Psoas muscle (tissue), 7 donors: ENCODE measurements at regions not wholly inside any gene's neighbourhood (a gene's known extent, or its start where the extent isn't known, plus 50 kb on each side); places are given as distances from the start of the nearest gene placed in this dataset.

Source experiments
- ATAC-seq, 4 donors: fragments of 200-7000 bp; cut with Tn5 transposase; one replicate each; pipeline ENCODE4 v1.9.1; 2020; ENCODE audit warnings: moderate library complexity in 3 of 4, mild to moderate bottlenecking in 2 of 4
- DNase-seq, 2 donors: peaks; one replicate each; pipeline ENCODE4 v3.0.0-alpha.2; 2020
- H3K27ac ChIP-seq: fragments of 200-600 bp; one replicate; pipeline ENCODE4 v1.8.0; 2022
- H3K27me3 ChIP-seq, 3 donors: fragments of 200-600 bp in 1 of 3; one replicate each; pipeline versions ENCODE4 v1.6.1 to v1.8.0; 2013 to 2022; ENCODE audit warnings: low read length in 2 of 3, mild to moderate bottlenecking in 2 of 3, moderate library complexity in 1 of 3; ENCODE audit not compliant: insufficient read depth in 3 of 3
- H3K36me3 ChIP-seq, 2 donors: fragments of 200-600 bp in 1 of 2; one replicate each; pipeline versions ENCODE4 v1.6.1 to v1.8.0; 2013 to 2022; ENCODE audit warnings: low read depth in 1 of 2, mild to moderate bottlenecking in 1 of 2, moderate library complexity in 1 of 2; ENCODE audit not compliant: insufficient read depth in 1 of 2
- H3K4me1 ChIP-seq: fragments of 200-600 bp; one replicate; pipeline ENCODE4 v1.8.0; 2022
- H3K4me3 ChIP-seq: fragments of 200-600 bp; one replicate; pipeline ENCODE4 v1.8.0; 2022; ENCODE audit warnings: mild to moderate bottlenecking
- H3K9me3 ChIP-seq: fragments of 200-600 bp; one replicate; pipeline ENCODE4 v1.8.0; 2022
- CTCF ChIP-seq: fragments of 200-600 bp; IDR thresholded peaks from one replicate; pipeline ENCODE4 v1.8.0; 2022; ENCODE audit warnings: antibody characterized with exemption
- WGBS, 3 donors: extraction: QIAGEN DNeasy Blood & Tissue Kit; methylation state at CpG; one replicate each; pipeline versions ENCODE4 v1.1.6 to v1.1.7; 2013; 5-methylcytosine and 5-hydroxymethylcytosine counted together
- intact Hi-C, 2 donors: fragments of 100-400 bp; cut with DNase I; formaldehyde crosslinking; loops; one replicate each; pipeline versions ENCODE4 v1.11.0 to v1.14.2; 2022
- donor health status: healthy with polysubstance abuse.
- donor health status: DM: no; HTN: no; CAD: no; lungs with moderate emphysema.
- donor health status: Bipolar disorder and iron deficiency.
- donor health status: healthy.
- donor health status: DM: yes; HTN: yes; CAD: no.
- donor health status: DM: no; HTN: no; CAD: no.
- donor health status: DM: yes; HTN: yes; CAD: no.

DNA sequence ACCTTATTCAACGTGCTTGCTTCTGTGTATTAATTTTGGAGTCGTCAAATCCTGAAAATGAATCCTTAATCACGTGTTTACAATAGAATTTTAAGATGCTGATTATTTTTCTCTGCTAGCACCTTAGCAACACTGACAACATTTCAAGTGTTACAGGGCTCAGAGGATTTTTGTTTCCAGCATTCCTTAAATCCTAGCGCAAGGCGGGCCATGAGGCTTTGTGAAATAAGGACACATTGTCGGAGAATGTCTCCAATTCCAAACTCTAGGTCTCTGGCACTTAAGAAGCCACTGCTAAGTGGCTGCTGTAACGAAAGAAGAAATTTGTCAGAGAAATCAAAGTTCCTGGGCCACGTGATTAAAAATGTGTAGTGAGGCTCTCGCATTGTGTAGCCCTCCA, 390.9 kb upstream of the CELF2 start:
- Histone ChIP-seq H3K9me3 (no peaks in the 10 kb centered on the region), H3K4me1 (no peaks in the 10 kb centered on the region), H3K27ac (no peak overlapping the region), H3K4me3 (no peak overlapping the region), H3K36me3 (no peaks in the 10 kb centered on the region), H3K27me3 (peaks cover 0 to 5% (median 0%) of the 10 kb centered on the region in 3 donors)
- no peak for TF ChIP-seq CTCF
- ATAC-seq (no peak), DNase-seq (no peak)
- 76 to 80% (median 78%) methylated on average over 9 of the region's 9 CpGs for WGBS, 3 donors
- intact Hi-C loops: no loop called here

DNA sequence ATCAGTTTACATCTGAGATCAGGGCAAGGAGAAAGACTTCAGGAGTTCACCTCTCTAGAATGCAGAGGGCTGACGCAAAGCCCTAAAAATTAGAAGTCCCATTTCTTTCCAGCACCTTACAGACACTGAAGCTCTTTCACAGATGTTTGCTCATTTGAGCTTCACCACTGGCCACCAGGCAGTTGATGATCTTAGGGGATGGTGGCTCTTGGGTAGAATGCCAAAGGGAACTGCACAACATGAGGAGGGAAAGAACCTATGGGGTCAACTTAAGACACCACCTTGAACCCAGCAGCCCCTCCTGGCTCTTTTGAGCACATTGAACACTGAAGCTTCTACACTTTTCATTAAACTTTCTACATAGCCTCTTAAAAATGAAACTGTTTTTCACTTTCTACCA, 390.3 kb upstream of the CELF2 start:
- no peak overlapping the region for H3K4me3 ChIP-seq
- H3K9me3 ChIP-seq: no peaks in the 10 kb centered on the region
- intact Hi-C loops: no loop called here
- 94 to 100% (median 95%) methylated on average over 1 of the region's 1 CpG for WGBS, 3 donors
- no peak for DNase-seq
- peaks cover 0 to 5% (median 0%) of the 10 kb centered on the region in 3 donors for H3K27me3 ChIP-seq
- TF ChIP-seq CTCF: no peak
- no peak for ATAC-seq
- H3K4me1 ChIP-seq: no peaks in the 10 kb centered on the region
- H3K27ac ChIP-seq: no peak overlapping the region
- no peaks in the 10 kb centered on the region for H3K36me3 ChIP-seq

DNA sequence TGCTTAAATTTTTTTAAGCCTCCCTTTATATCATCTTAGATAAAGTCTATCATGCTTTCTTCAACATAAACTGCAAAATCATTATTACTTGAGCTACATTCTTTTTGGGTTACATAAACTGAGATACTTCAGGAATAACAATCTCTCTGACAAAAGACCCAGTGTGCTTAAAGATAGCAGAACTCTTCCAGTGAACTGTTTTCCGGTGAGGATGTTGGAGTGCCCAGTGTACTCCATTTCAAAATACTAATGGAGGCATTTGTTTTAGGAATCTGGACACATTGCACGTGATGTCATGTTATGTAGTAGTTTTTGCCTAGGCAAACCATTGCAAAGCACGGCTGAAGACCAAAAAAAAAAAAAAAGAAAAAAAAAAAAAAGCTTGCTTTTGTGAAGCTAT, 388.2 kb upstream of the CELF2 start:
- WGBS, 3 donors: 50 to 51% (median 50%) methylated on average over 3 of the region's 3 CpGs

DNA sequence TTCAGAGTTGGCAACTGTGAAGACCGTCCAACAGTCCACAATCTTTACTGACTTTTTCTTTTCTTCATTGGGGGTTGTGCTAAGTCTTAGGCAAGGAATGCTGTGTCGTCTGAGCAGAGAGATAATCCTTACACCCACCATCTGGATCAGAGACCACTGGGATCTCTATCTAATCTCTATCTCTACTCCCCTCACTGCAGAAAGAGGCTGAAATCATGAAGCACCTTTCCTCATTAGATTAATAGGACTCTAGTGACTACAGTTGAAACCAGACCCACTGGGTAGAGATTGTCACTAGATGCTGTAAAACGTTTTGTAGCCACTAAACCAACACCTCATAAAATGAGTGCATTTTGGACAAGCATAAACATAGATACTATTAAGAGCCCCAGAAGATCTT, 387.4 kb upstream of the CELF2 start:
- WGBS, 3 donors: 48 to 56% (median 52%) methylated on average over 3 of the region's 3 CpGs
- H3K4me3 ChIP-seq: no peak overlapping the region
- H3K27ac ChIP-seq: no peak overlapping the region
- peaks cover 0 to 5% (median 0%) of the 10 kb centered on the region in 3 donors for H3K27me3 ChIP-seq
- H3K9me3 ChIP-seq: no peaks in the 10 kb centered on the region
- ATAC-seq: no peak
- DNase-seq: no peak
- intact Hi-C loops: no loop called here
- no peak for TF ChIP-seq CTCF
- no peaks in the 10 kb centered on the region for H3K4me1 ChIP-seq
- no peaks in the 10 kb centered on the region for H3K36me3 ChIP-seq

More for the DNA sequence above, 388.2 kb upstream of the CELF2 start:
- Histone ChIP-seq H3K27ac (no peak overlapping the region), H3K27me3 (peaks cover 0 to 5% (median 0%) of the 10 kb centered on the region in 3 donors), H3K36me3 (no peaks in the 10 kb centered on the region), H3K4me1 (no peaks in the 10 kb centered on the region), H3K4me3 (no peak overlapping the region), H3K9me3 (no peaks in the 10 kb centered on the region)
- intact Hi-C loops: no loop called here
- ATAC-seq: no peak
- no peak for TF ChIP-seq CTCF
- DNase-seq: no peak

- WGBS, 3 donors: 67 to 72% (median 72%) methylated on average over 4 of the region's 4 CpGs
- Histone ChIP-seq H3K4me3 (no peak overlapping the region), H3K27me3 (peaks cover 0 to 5% (median 0%) of the 10 kb centered on the region in 3 donors), H3K4me1 (no peaks in the 10 kb centered on the region), H3K9me3 (no peaks in the 10 kb centered on the region), H3K27ac (no peak overlapping the region), H3K36me3 (no peaks in the 10 kb centered on the region)
- DNase-seq: no peak
- no peak for ATAC-seq
- intact Hi-C loops: no loop called here
- no peak for TF ChIP-seq CTCF
Measured at GRCh38 chr10:10630782-10631181, 386.9 kb upstream of the CELF2 start.
